ENCODE measurements at regions not wholly inside any gene's neighbourhood (a gene's known extent, or its start where the extent isn't known, plus 50 kb on each side); places are given as distances from the start of the nearest gene placed in this dataset.

DNA sequence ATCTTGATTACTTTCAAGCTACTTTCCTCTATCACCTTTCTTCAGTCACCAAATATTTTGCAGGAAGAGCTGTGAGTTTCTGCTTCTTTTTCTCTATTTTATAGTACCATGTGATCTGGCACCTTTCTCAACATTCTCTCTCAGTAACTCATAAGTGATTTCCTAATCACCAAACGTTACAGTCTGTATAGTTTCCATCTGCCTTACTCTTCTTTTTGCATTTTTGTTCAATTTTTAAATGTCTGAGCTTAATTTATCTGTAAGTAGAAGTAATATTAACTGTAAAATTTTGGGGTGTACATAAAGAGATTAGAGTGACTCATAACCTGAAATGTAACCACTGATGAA, 422.1 kb upstream of the SYT1 start:
- Histone ChIP-seq H2BK5ac (ENCODE audit: low read depth, low read length, poor library complexity, severe bottlenecking) (peak overlapping the region; percentile 68), H3K4ac (ENCODE audit: low read depth, low read length) (no peak overlapping the region), H2BK20ac (ENCODE audit: low read depth, low read length) (no peak overlapping the region), H3K9me3 (ENCODE audit: control insufficient read depth, insufficient read depth, low read length) (no peaks in the 10 kb centered on the region), H2AK9ac (replicated peaks; ENCODE audit: low read depth, low read length, poor library complexity) (no peak overlapping the region), H3K18ac (ENCODE audit: low read depth, low read length) (no peak overlapping the region), H3K14ac (replicated peaks; ENCODE audit: low read depth, low read length) (no peak overlapping the region), H3K4me2 (ENCODE audit: low read depth, low read length) (peak overlapping the region; percentile 75), H2BK15ac (ENCODE audit: low read depth, low read length) (no peak overlapping the region), H3K9ac (ENCODE audit: low read depth, low read length) (no peak overlapping the region), H4K5ac (ENCODE audit: low read depth, low read length) (no peak overlapping the region), H3K56ac (ENCODE audit: extremely low read depth, insufficient read depth, low read length) (no peak overlapping the region), H3K4me1 (ENCODE audit: control insufficient read depth, insufficient read depth, low read length) (no peaks in the 10 kb centered on the region), H3K9me1 (ENCODE audit: insufficient read depth, low read length) (no peaks in the 10 kb centered on the region), H4K91ac (ENCODE audit: insufficient read depth, low read depth, low read length) (no peak overlapping the region), H3K27me3 (ENCODE audit: control insufficient read depth, insufficient read depth, low read length) (no peaks in the 10 kb centered on the region), H3K79me1 (ENCODE audit: low read depth in 1 of 2, low read length in 2 of 2) (no peaks in the 10 kb centered on the region), H4K8ac (ENCODE audit: low read depth in 2 of 2, low read length in 2 of 2) (no peak overlapping the region; a peak in 1 of 4 replicates), H3K27ac (ENCODE audit: insufficient read depth, low read length) (peak overlapping the region; percentile 56; the same call in 1 of the 2 replicates), H3K36me3 (ENCODE audit: control insufficient read depth, insufficient read depth, low read length) (no peaks in the 10 kb centered on the region), H4K20me1 (ENCODE audit: insufficient read depth, low read length) (no peaks in the 10 kb centered on the region), H3K4me3 (ENCODE audit: insufficient read depth, low read depth, low read length) (no peak overlapping the region), H3K23ac (ENCODE audit: low read depth, low read length) (no peak overlapping the region), H2BK120ac (ENCODE audit: low read depth, low read length) (no peak overlapping the region), H2AK5ac (ENCODE audit: low read depth, low read length) (no peak overlapping the region), H2AFZ (replicated peaks; ENCODE audit: low read length, poor library complexity) (no peak overlapping the region)
- CTCF ChIA-PET, result no interaction called here
- WGBS, 2 experiments (ENCODE audit: extremely low coverage in 2 of 2, insufficient read length in 1 of 2), result no CpG with 5 or more reads among the region's 1 CpG
- ATAC-seq (ENCODE audit: low read depth), result peak; percentile 61
- POLR2A ChIA-PET (ENCODE audit: unreplicated experiment), result no interaction called here
- in situ Hi-C loops (cut with MboI; ENCODE audit: low sequenced_read_pairs) (no loop called here), dilution Hi-C loops (cut with HindIII; ENCODE audit: low sequenced_read_pairs, unreplicated experiment) (no loop called here), intact Hi-C loops (cut with micrococcal nuclease) (no loop called here)
- DNase-seq, result peak; percentile 56
- no TSS peak for BruUV-seq (replicated peaks)
- TF ChIP-seq CHD1 (IDR thresholded peaks at IDR 0.05; ENCODE audit: low read depth, low read length) (no peak), MAZ (IDR thresholded peaks at IDR 0.05; ENCODE audit: borderline replicate concordance, low read depth, low read length) (no peak), RAD21 (IDR thresholded peaks at IDR 0.05; ENCODE audit: low read length) (no peak), POLR2A (IDR thresholded peaks at IDR 0.05; ENCODE audit: low read depth, low read length) (no peak), MXI1 (IDR thresholded peaks at IDR 0.05; ENCODE audit: borderline replicate concordance, low read depth, low read length) (no peak), CEBPB (IDR thresholded peaks at IDR 0.05; ENCODE audit: low read depth, low read length) (peak; percentile 52; the same call in 1 of the 2 replicates), FOS (IDR thresholded peaks at IDR 0.05; ENCODE audit: low read depth, low read length) (no peak), SMC3 (IDR thresholded peaks at IDR 0.05; ENCODE audit: low read depth, low read length) (no peak), RFX5 (IDR thresholded peaks at IDR 0.05; ENCODE audit: low read depth, low read length) (no peak), MAFK (IDR thresholded peaks at IDR 0.05; ENCODE audit: low read depth, low read length) (no peak), RCOR1 (IDR thresholded peaks at IDR 0.05; ENCODE audit: insufficient replicate concordance, low read length) (no peak), BHLHE40 (IDR thresholded peaks at IDR 0.05; ENCODE audit: low read depth, low read length) (no peak)
- TF ChIP-seq, protein P1, sequence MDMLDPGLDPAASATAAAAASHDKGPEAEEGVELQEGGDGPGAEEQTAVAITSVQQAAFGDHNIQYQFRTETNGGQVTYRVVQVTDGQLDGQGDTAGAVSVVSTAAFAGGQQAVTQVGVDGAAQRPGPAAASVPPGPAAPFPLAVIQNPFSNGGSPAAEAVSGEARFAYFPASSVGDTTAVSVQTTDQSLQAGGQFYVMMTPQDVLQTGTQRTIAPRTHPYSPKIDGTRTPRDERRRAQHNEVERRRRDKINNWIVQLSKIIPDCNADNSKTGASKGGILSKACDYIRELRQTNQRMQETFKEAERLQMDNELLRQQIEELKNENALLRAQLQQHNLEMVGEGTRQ (IDR thresholded peaks at IDR 0.05; ENCODE audit: low read depth, low read length), result 0 out of 2 replicates have a peak, but pooled peaks have one; percentile 33
- TF ChIP-seq, protein P2, sequence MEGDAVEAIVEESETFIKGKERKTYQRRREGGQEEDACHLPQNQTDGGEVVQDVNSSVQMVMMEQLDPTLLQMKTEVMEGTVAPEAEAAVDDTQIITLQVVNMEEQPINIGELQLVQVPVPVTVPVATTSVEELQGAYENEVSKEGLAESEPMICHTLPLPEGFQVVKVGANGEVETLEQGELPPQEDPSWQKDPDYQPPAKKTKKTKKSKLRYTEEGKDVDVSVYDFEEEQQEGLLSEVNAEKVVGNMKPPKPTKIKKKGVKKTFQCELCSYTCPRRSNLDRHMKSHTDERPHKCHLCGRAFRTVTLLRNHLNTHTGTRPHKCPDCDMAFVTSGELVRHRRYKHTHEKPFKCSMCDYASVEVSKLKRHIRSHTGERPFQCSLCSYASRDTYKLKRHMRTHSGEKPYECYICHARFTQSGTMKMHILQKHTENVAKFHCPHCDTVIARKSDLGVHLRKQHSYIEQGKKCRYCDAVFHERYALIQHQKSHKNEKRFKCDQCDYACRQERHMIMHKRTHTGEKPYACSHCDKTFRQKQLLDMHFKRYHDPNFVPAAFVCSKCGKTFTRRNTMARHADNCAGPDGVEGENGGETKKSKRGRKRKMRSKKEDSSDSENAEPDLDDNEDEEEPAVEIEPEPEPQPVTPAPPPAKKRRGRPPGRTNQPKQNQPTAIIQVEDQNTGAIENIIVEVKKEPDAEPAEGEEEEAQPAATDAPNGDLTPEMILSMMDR (conservative IDR thresholded peaks at IDR 0.05; ENCODE audit: low read depth, low read length), result no peak
